Left lobe of liver (tissue), 2 donors: ENCODE measurements at regions not wholly inside any gene's neighbourhood (a gene's known extent, or its start where the extent isn't known, plus 50 kb on each side); places are given as distances from the start of the nearest gene placed in this dataset.

Experiments
- ATAC-seq: fragments of 200-7000 bp; cut with Tn5 transposase; one replicate; pipeline ENCODE4 v1.9.1; 2020; ENCODE audit warnings: mild to moderate bottlenecking, moderate library complexity
- DNase-seq: peaks from one replicate; pipeline ENCODE4 v3.0.0-alpha.2; 2020; ENCODE audit warnings: low spot score
- donor health status: DM: no; HTN: no; CAD: no; lungs with moderate emphysema.
- donor health status: DM: no; HTN: yes; CAD: no.

DNA sequence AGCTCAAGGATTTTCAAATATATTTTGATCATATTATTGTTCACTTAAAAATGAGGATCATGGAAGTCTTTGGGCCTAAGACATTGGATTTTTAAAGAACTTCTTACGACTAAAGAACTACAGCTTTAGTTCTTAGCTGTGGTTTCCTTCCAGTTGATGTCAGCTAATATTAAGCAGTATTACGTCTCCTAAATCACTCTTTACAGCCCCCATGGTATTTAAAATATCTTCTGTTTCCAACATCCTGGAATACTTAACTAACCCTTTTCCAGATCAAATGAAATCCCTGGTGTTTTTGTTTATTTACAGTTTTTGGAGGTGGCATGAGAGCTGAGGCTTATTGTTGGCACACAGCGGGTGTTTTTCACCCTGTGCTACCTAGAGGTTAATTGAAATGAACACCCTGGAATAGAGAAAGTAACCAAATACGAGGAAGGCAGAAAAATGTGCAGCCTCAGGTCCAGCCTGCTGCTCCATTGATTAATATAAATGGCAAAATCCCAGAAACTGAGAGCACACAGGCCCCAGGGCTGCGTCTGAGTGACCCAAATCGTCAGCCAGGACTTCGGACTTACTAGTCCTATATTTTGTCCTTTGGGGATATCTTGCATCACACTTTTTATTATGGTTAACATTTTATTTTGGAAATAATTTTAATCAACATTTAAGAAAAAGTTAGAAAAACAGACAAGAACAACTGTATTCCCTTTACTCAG, 52.3 kb upstream of the ICE1 start:
- ATAC-seq, result peak; percentile 91
- peak; percentile 65 for DNase-seq

DNA sequence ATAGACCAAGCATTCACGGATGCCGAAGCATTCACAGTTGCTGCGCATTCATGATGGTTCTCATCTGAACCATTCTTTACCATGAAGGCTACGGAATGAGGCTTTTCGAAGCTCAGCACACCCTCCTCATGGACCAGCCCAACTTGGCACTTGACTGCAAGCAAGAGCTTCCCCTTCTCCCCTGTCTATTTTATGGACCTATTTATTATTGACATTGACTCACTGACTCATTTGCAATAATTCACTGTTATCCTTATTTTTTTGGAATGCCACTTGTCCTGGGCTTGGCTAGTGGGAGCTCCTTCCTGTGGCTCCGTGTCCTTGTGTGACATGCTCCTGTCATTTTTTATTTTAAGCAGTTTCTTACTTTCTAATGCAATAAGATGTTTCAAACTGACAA, 51.5 kb upstream of the ICE1 start:
- DNase-seq (no peak), ATAC-seq (no peak)

DNA sequence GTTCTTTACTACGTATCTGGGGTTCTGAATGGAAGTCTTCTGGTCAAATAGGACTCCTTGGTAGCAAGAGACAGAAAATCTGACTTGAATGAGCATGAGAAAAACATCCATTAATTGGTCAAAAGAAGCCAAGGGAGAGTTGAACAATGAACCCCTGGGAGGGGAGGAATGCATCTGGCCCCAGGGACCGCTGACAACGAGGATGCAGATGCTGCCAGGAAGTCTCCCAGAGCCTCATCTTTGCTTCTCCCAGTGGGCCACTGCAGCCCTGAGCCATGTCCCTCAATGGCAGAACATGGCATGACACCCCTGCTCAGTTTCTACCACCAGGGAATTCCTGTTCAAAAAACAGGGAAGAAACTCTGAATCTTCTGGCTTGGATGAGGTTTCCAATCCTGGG, 50.5 kb upstream of the ICE1 start:
- no peak for ATAC-seq

DNA sequence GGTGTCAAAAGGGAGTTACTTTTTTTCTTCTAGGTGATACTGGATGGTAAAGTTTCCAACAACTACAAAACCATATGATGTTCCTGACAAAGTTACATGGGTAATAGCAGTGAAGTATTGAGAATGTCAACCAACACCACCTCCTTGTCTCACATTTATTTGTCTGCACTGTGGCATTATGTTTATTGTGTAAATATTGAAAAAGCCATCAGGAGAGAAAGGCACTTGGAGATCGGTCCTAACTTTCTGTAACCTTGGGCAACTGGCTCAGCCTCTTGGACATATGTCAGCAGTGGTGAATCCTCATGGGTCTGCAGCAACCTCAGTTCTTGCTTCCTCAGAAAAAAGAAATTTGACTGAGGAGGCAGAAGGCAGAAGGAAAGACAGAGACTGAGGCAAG, 50.0 kb upstream of the ICE1 start:
- DNase-seq, result no peak
- ATAC-seq, result peak; percentile 66

More for the DNA sequence above, 50.5 kb upstream of the ICE1 start:
- DNase-seq, result no peak
